ENCODE measurements at regions not wholly inside any gene's neighbourhood (a gene's known extent, or its start where the extent isn't known, plus 50 kb on each side); places are given as distances from the start of the nearest gene placed in this dataset.

GRCh38 chr21:41009398-41010100 lies 158.4 kb upstream of the BACE2 start:
- DNase-seq: no peak
- TF ChIP-seq GATA1 (IDR thresholded peaks at IDR 0.05; ENCODE audit: low read depth, low read length) (no peak), POLR2A (IDR thresholded peaks at IDR 0.05; ENCODE audit: low read length) (no peak)

GRCh38 chr21:41010101-41010435 lies 157.9 kb upstream of the BACE2 start:
- DNase-seq: no peak
- TF ChIP-seq GATA1 (IDR thresholded peaks at IDR 0.05; ENCODE audit: low read depth, low read length) (no peak), POLR2A (IDR thresholded peaks at IDR 0.05; ENCODE audit: low read length) (no peak)

GRCh38 chr21:41011098-41011731 lies 156.7 kb upstream of the BACE2 start:
- TF ChIP-seq GATA1 (IDR thresholded peaks at IDR 0.05; ENCODE audit: low read depth, low read length) (no peak), POLR2A (IDR thresholded peaks at IDR 0.05; ENCODE audit: low read length) (no peak)
- no peak for DNase-seq

GRCh38 chr21:41011951-41012366 lies 156.0 kb upstream of the BACE2 start:
- TF ChIP-seq GATA1 (IDR thresholded peaks at IDR 0.05; ENCODE audit: low read depth, low read length) (no peak), POLR2A (IDR thresholded peaks at IDR 0.05; ENCODE audit: low read length) (no peak)
- DNase-seq: no peak

GRCh38 chr21:41012425-41012824 lies 155.5 kb upstream of the BACE2 start:
- TF ChIP-seq GATA1 (IDR thresholded peaks at IDR 0.05; ENCODE audit: low read depth, low read length): no peak
- DNase-seq: no peak

- TF ChIP-seq POLR2A (IDR thresholded peaks at IDR 0.05; ENCODE audit: low read length) (no peak), GATA1 (IDR thresholded peaks at IDR 0.05; ENCODE audit: low read depth, low read length) (no peak)
- DNase-seq: no peak
Measured at GRCh38 chr21:41016472-41016871, 151.5 kb upstream of the BACE2 start.

GRCh38 chr21:41018431-41018830 lies 149.5 kb upstream of the BACE2 start:
- no peak for DNase-seq
- TF ChIP-seq POLR2A (IDR thresholded peaks at IDR 0.05; ENCODE audit: low read length) (no peak), GATA1 (IDR thresholded peaks at IDR 0.05; ENCODE audit: low read depth, low read length) (no peak)

GRCh38 chr21:41023936-41024335 lies 144.0 kb upstream of the BACE2 start:
- no peak for DNase-seq
- TF ChIP-seq GATA1 (IDR thresholded peaks at IDR 0.05; ENCODE audit: low read depth, low read length) (no peak), POLR2A (IDR thresholded peaks at IDR 0.05; ENCODE audit: low read length) (no peak)

- DNase-seq: no peak
Measured at GRCh38 chr21:41024341-41024740, 143.6 kb upstream of the BACE2 start.

GRCh38 chr21:41024746-41025254 lies 143.2 kb upstream of the BACE2 start:
- no peak for DNase-seq
- TF ChIP-seq POLR2A (IDR thresholded peaks at IDR 0.05; ENCODE audit: low read length) (no peak), GATA1 (IDR thresholded peaks at IDR 0.05; ENCODE audit: low read depth, low read length) (no peak)

More at GRCh38 chr21:41024341-41024740, 143.6 kb upstream of the BACE2 start:
- no peak for TF ChIP-seq POLR2A (IDR thresholded peaks at IDR 0.05; ENCODE audit: low read length)
- no peak for TF ChIP-seq GATA1 (IDR thresholded peaks at IDR 0.05; ENCODE audit: low read depth, low read length)

GRCh38 chr21:41029571-41029970 lies 138.4 kb upstream of the BACE2 start:
- TF ChIP-seq POLR2A (IDR thresholded peaks at IDR 0.05; ENCODE audit: low read length): no peak
- TF ChIP-seq GATA1 (IDR thresholded peaks at IDR 0.05; ENCODE audit: low read depth, low read length): no peak

GRCh38 chr21:41031701-41032220 lies 136.2 kb upstream of the BACE2 start:
- TF ChIP-seq POLR2A (IDR thresholded peaks at IDR 0.05; ENCODE audit: low read length) (no peak), GATA1 (IDR thresholded peaks at IDR 0.05; ENCODE audit: low read depth, low read length) (no peak)
- no peak for DNase-seq

More at GRCh38 chr21:41029571-41029970, 138.4 kb upstream of the BACE2 start:
- DNase-seq: no peak

- TF ChIP-seq POLR2A (IDR thresholded peaks at IDR 0.05; ENCODE audit: low read length) (no peak), GATA1 (IDR thresholded peaks at IDR 0.05; ENCODE audit: low read depth, low read length) (no peak)
- no peak for DNase-seq
Measured at GRCh38 chr21:41032541-41032940, 135.4 kb upstream of the BACE2 start.

- no peak for DNase-seq
- TF ChIP-seq POLR2A (IDR thresholded peaks at IDR 0.05; ENCODE audit: low read length) (no peak), GATA1 (IDR thresholded peaks at IDR 0.05; ENCODE audit: low read depth, low read length) (no peak)
Measured at GRCh38 chr21:41037212-41037611, 130.7 kb upstream of the BACE2 start.

GRCh38 chr21:41037936-41038335 lies 130.0 kb upstream of the BACE2 start:
- no peak for DNase-seq
- TF ChIP-seq GATA1 (IDR thresholded peaks at IDR 0.05; ENCODE audit: low read depth, low read length): no peak
- TF ChIP-seq POLR2A (IDR thresholded peaks at IDR 0.05; ENCODE audit: low read length): no peak

Measured in erythroblast (primary cell).